Lower lobe of right lung (tissue), 2 donors: ENCODE measurements at regions not wholly inside any gene's neighbourhood (a gene's known extent, or its start where the extent isn't known, plus 50 kb on each side); places are given as distances from the start of the nearest gene placed in this dataset.

ENCODE experiments used
- ATAC-seq, 2 donors: fragments of 200-7000 bp; cut with Tn5 transposase; one replicate each; pipeline ENCODE4 v1.9.1; 2020 to 2022; ENCODE audit warnings: mild to moderate bottlenecking in 2 of 2, moderate library complexity in 2 of 2
- DNase-seq: peaks from one replicate; pipeline ENCODE4 v3.0.0-alpha.2; 2020
- H3K27ac ChIP-seq: fragments of 200-600 bp; one replicate; pipeline ENCODE4 v1.8.0; 2022
- H3K27me3 ChIP-seq: fragments of 200-600 bp; one replicate; pipeline ENCODE4 v1.8.0; 2022; ENCODE audit warnings: low read depth
- H3K36me3 ChIP-seq: fragments of 200-600 bp; one replicate; pipeline ENCODE4 v1.8.0; 2022; ENCODE audit warnings: mild to moderate bottlenecking
- H3K4me1 ChIP-seq: fragments of 200-600 bp; one replicate; pipeline ENCODE4 v1.8.0; 2022
- H3K4me3 ChIP-seq: fragments of 200-600 bp; one replicate; pipeline ENCODE4 v1.8.0; 2022; ENCODE audit warnings: mild to moderate bottlenecking
- H3K9me3 ChIP-seq: fragments of 200-600 bp; one replicate; pipeline ENCODE4 v1.8.0; 2022
- CTCF ChIP-seq: fragments of 200-600 bp; IDR thresholded peaks from one replicate; pipeline ENCODE4 v1.8.0; 2022; ENCODE audit warnings: antibody characterized with exemption, mild to moderate bottlenecking
- intact Hi-C: fragments of 100-400 bp; cut with DNase I; formaldehyde crosslinking; loops from one replicate; pipeline ENCODE4 v1.11.0; 2022
- donor health status: DM: no; HTN: yes; CAD: no; lungs with severe emphysema.

- no peak for DNase-seq
- H3K4me1 ChIP-seq, result no peaks in the 10 kb centered on the region
- H3K27ac ChIP-seq, result no peak overlapping the region
- H3K36me3 ChIP-seq, result no peaks in the 10 kb centered on the region
- no peak overlapping the region for H3K4me3 ChIP-seq
- H3K9me3 ChIP-seq, result no peaks in the 10 kb centered on the region
- no peak for ATAC-seq
- TF ChIP-seq CTCF, result no peak
- H3K27me3 ChIP-seq, result no peaks in the 10 kb centered on the region
- intact Hi-C loops, result no loop called here
Measured at GRCh38 chr2:128421861-128422311, 103.2 kb upstream of the HS6ST1 start.

- Histone ChIP-seq H3K27me3 (no peaks in the 10 kb centered on the region), H3K9me3 (no peaks in the 10 kb centered on the region), H3K36me3 (no peaks in the 10 kb centered on the region), H3K4me1 (no peaks in the 10 kb centered on the region), H3K27ac (no peak overlapping the region), H3K4me3 (no peak overlapping the region)
- no peak for DNase-seq
- ATAC-seq, result no peak
- intact Hi-C loops, result no loop called here
- TF ChIP-seq CTCF, result no peak
Measured at GRCh38 chr2:128422571-128422970, 103.9 kb upstream of the HS6ST1 start.

GRCh38 chr2:128423788-128424165 lies 105.1 kb upstream of the HS6ST1 start:
- Histone ChIP-seq H3K9me3 (no peaks in the 10 kb centered on the region), H3K4me1 (no peaks in the 10 kb centered on the region), H3K36me3 (no peaks in the 10 kb centered on the region), H3K4me3 (no peak overlapping the region), H3K27me3 (no peaks in the 10 kb centered on the region), H3K27ac (no peak overlapping the region)
- intact Hi-C loops, result no loop called here
- DNase-seq (no peak), ATAC-seq (no peak)
- TF ChIP-seq CTCF, result no peak

- intact Hi-C loops, result no loop called here
- H3K4me1 ChIP-seq, result no peaks in the 10 kb centered on the region
- H3K36me3 ChIP-seq, result no peaks in the 10 kb centered on the region
- H3K27ac ChIP-seq, result no peak overlapping the region
- no peak overlapping the region for H3K4me3 ChIP-seq
- no peak for ATAC-seq
- no peak for TF ChIP-seq CTCF
- no peaks in the 10 kb centered on the region for H3K27me3 ChIP-seq
- DNase-seq, result peak; percentile 35
- H3K9me3 ChIP-seq, result no peaks in the 10 kb centered on the region
Measured at GRCh38 chr2:128424406-128425171, 105.9 kb upstream of the HS6ST1 start.

- Histone ChIP-seq H3K4me1 (no peaks in the 10 kb centered on the region), H3K36me3 (no peaks in the 10 kb centered on the region), H3K27ac (no peak overlapping the region), H3K9me3 (no peaks in the 10 kb centered on the region), H3K27me3 (no peaks in the 10 kb centered on the region), H3K4me3 (no peak overlapping the region)
- TF ChIP-seq CTCF, result no peak
- ATAC-seq, result no peak
- no peak for DNase-seq
- intact Hi-C loops, result no loop called here
Measured at GRCh38 chr2:128425216-128425615, 106.5 kb upstream of the HS6ST1 start.
